ENCODE measurements at regions not wholly inside any gene's neighbourhood (a gene's known extent, or its start where the extent isn't known, plus 50 kb on each side); places are given as distances from the start of the nearest gene placed in this dataset.

DNA sequence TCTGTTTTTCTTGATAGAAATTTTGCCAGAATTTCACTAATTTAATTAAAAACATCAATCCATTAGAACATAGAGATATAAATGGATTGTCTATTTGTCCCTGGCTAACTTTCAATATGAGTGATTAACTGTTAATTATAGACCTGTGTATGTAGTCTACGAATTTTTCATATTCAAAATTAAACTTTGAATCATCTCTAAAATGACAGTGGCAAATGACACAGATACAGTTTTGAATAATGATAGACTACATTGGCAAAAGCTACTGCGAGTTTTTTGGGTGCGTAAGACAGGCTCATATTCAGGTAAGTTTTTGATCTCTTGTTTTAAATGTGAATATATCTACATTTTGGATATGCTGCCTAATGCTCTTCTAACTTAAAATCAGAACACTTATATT lies 86.0 kb upstream of the TBC1D5 start:
- no peaks in the 10 kb centered on the region for H3K27me3 ChIP-seq
- no peak overlapping the region for H3K4me3 ChIP-seq (replicated peaks in 1 of 3)
- TF ChIP-seq, protein P1, sequence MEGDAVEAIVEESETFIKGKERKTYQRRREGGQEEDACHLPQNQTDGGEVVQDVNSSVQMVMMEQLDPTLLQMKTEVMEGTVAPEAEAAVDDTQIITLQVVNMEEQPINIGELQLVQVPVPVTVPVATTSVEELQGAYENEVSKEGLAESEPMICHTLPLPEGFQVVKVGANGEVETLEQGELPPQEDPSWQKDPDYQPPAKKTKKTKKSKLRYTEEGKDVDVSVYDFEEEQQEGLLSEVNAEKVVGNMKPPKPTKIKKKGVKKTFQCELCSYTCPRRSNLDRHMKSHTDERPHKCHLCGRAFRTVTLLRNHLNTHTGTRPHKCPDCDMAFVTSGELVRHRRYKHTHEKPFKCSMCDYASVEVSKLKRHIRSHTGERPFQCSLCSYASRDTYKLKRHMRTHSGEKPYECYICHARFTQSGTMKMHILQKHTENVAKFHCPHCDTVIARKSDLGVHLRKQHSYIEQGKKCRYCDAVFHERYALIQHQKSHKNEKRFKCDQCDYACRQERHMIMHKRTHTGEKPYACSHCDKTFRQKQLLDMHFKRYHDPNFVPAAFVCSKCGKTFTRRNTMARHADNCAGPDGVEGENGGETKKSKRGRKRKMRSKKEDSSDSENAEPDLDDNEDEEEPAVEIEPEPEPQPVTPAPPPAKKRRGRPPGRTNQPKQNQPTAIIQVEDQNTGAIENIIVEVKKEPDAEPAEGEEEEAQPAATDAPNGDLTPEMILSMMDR (IDR thresholded peaks at IDR 0.05) = no peak
- TF ChIP-seq POLR2A (IDR thresholded peaks at IDR 0.05) = no peak
- no peak for DNase-seq
- intact Hi-C loops (cut with DNase I) = no loop called here
- no peaks in the 10 kb centered on the region for H3K36me3 ChIP-seq
- H3K9me3 ChIP-seq = no peaks in the 10 kb centered on the region
- H3K4me1 ChIP-seq = no peaks in the 10 kb centered on the region
- no peak overlapping the region for H3K27ac ChIP-seq
- 89 to 94% methylated on average over 3 of the region's 3 CpGs for WGBS, 2 donors

GRCh38 chr3:17825298-17825697 lies 82.9 kb upstream of the TBC1D5 start:
- no peak overlapping the region for H3K27ac ChIP-seq

DNA sequence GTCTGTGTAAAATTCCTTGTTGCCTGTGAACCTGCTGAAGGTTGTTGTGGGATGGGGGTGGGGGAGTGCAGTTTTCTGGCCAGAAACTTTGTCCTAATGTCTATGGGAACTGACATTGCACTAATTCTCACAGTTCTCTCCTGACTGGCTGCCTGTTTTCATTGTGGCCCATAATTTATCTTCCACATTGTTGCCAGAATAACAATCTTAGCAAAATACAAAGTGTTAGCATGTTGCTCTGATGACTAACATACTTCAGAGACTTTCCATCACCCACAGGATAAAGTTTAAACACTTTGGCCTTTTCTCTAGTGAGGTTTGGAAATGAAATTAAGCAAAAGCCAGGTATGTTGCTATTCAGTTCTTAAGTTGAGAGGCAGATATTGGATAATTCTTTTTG lies 81.4 kb upstream of the TBC1D5 start:
- H3K36me3 ChIP-seq = no peaks in the 10 kb centered on the region
- H3K9me3 ChIP-seq = no peaks in the 10 kb centered on the region
- intact Hi-C loops (cut with DNase I) = no loop called here
- H3K4me3 ChIP-seq (replicated peaks in 1 of 3) = no peak overlapping the region
- no peak overlapping the region for H3K27ac ChIP-seq
- no peaks in the 10 kb centered on the region for H3K4me1 ChIP-seq
- H3K27me3 ChIP-seq = no peaks in the 10 kb centered on the region
- no peak for DNase-seq
- no peak for TF ChIP-seq POLR2A (IDR thresholded peaks at IDR 0.05)
- TF ChIP-seq, protein P1 (IDR thresholded peaks at IDR 0.05) = no peak

More at GRCh38 chr3:17825298-17825697, 82.9 kb upstream of the TBC1D5 start:
- no peak for TF ChIP-seq POLR2A (IDR thresholded peaks at IDR 0.05)
- TF ChIP-seq, protein P1 (IDR thresholded peaks at IDR 0.05) = no peak
- no peak overlapping the region for H3K4me3 ChIP-seq (replicated peaks in 1 of 3)
- H3K27me3 ChIP-seq = no peaks in the 10 kb centered on the region
- WGBS, 2 donors = 77 to 81% methylated on average over 3 of the region's 3 CpGs
- H3K9me3 ChIP-seq = no peaks in the 10 kb centered on the region
- intact Hi-C loops (cut with DNase I) = no loop called here
- no peaks in the 10 kb centered on the region for H3K36me3 ChIP-seq
- no peaks in the 10 kb centered on the region for H3K4me1 ChIP-seq
- no peak for DNase-seq

GRCh38 chr3:17823036-17823435 lies 80.6 kb upstream of the TBC1D5 start:
- no peaks in the 10 kb centered on the region for H3K4me1 ChIP-seq
- H3K4me3 ChIP-seq (replicated peaks in 1 of 3) = no peak overlapping the region
- WGBS, 2 donors = 62 to 66% methylated on average over 4 of the region's 4 CpGs
- H3K9me3 ChIP-seq = no peaks in the 10 kb centered on the region
- TF ChIP-seq, protein P1 (IDR thresholded peaks at IDR 0.05) = no peak
- TF ChIP-seq POLR2A (IDR thresholded peaks at IDR 0.05) = no peak
- no peaks in the 10 kb centered on the region for H3K36me3 ChIP-seq
- no peak overlapping the region for H3K27ac ChIP-seq
- DNase-seq = no peak
- H3K27me3 ChIP-seq = no peaks in the 10 kb centered on the region
- intact Hi-C loops (cut with DNase I) = no loop called here

- Histone ChIP-seq H3K27me3 (no peaks in the 10 kb centered on the region), H3K4me3 (replicated peaks in 1 of 3) (no peak overlapping the region), H3K9me3 (no peaks in the 10 kb centered on the region), H3K36me3 (no peaks in the 10 kb centered on the region), H3K27ac (no peak overlapping the region), H3K4me1 (no peaks in the 10 kb centered on the region)
- no peak for DNase-seq
- intact Hi-C loops (cut with DNase I) = no loop called here
- WGBS, 2 donors = 44 to 49% methylated on average over 2 of the region's 2 CpGs
- TF ChIP-seq, protein P1 (IDR thresholded peaks at IDR 0.05) = no peak
- no peak for TF ChIP-seq POLR2A (IDR thresholded peaks at IDR 0.05)
Measured at GRCh38 chr3:17820704-17821103, 78.3 kb upstream of the TBC1D5 start.
